ENCODE measurements at regions not wholly inside any gene's neighbourhood (a gene's known extent, or its start where the extent isn't known, plus 50 kb on each side); places are given as distances from the start of the nearest gene placed in this dataset.
A peak's percentile ranks its signal among the peaks of the same experiment; 100 is the strongest.
"Not testable (repeated sequence)": the region's sequence is repeated elsewhere in the genome, so short reads cannot be mapped to it uniquely, and the experiment has no call there.

- DNase-seq, result no peak
Observed at GRCh38 chr2:183465048-183465447, 340.8 kb downstream of the NUP35 start.

GRCh38 chr2:183474912-183475695 is 350.9 kb downstream of the NUP35 start:
- DNase-seq, result no peak

- DNase-seq, result no peak
Observed at GRCh38 chr2:183476490-183476889, 352.2 kb downstream of the NUP35 start.

- no peak for DNase-seq
Observed at GRCh38 chr2:183477296-183477695, 353.1 kb downstream of the NUP35 start.

GRCh38 chr2:183478941-183479595 is 354.8 kb downstream of the NUP35 start:
- not testable (repeated sequence) for DNase-seq

- no peak for DNase-seq
Observed at GRCh38 chr2:183487326-183487725, 363.1 kb downstream of the NUP35 start.

GRCh38 chr2:183488421-183488820 is 364.2 kb downstream of the NUP35 start:
- no peak for DNase-seq

GRCh38 chr2:183490489-183490888 is 366.2 kb downstream of the NUP35 start:
- no peak for DNase-seq

- no peak for DNase-seq
Observed at GRCh38 chr2:183490914-183491313, 366.7 kb downstream of the NUP35 start.

- DNase-seq, result no peak
Observed at GRCh38 chr2:183493040-183493439, 368.8 kb downstream of the NUP35 start.

GRCh38 chr2:183495079-183495478 is 370.8 kb downstream of the NUP35 start:
- DNase-seq, result no peak

- DNase-seq, result no peak
Observed at GRCh38 chr2:183495589-183496267, 371.5 kb downstream of the NUP35 start.

GRCh38 chr2:183497861-183498260 is 373.6 kb downstream of the NUP35 start:
- DNase-seq, result no peak

- peak; percentile 23 for DNase-seq
Observed at GRCh38 chr2:183505911-183506310, 381.7 kb downstream of the NUP35 start.

GRCh38 chr2:183511154-183511553 is 386.9 kb downstream of the NUP35 start:
- no peak for DNase-seq

GRCh38 chr2:183519371-183520056 is 395.3 kb downstream of the NUP35 start:
- no peak for DNase-seq

GRCh38 chr2:183521911-183522310 is 397.7 kb downstream of the NUP35 start:
- no peak for DNase-seq

- no peak for DNase-seq
Observed at GRCh38 chr2:183522489-183523266, 398.4 kb downstream of the NUP35 start.

- DNase-seq, result no peak
Observed at GRCh38 chr2:183530333-183530901, 406.2 kb downstream of the NUP35 start.

GRCh38 chr2:183532514-183532913 is 408.3 kb downstream of the NUP35 start:
- no peak for DNase-seq

- no peak for DNase-seq
Observed at GRCh38 chr2:183533021-183533420, 408.8 kb downstream of the NUP35 start.

GRCh38 chr2:183536290-183536689 is 412.0 kb downstream of the NUP35 start:
- no peak for DNase-seq

Data from OCI-M1 (cell line).